Occipital lobe (tissue), 1 donor: ENCODE measurements at regions not wholly inside any gene's neighbourhood (a gene's known extent, or its start where the extent isn't known, plus 50 kb on each side); places are given as distances from the start of the nearest gene placed in this dataset.

Experiments
- DNase-seq: peaks from one replicate; lab custom pipeline; 2025; lab: John Stamatoyannopoulos, UW

DNA sequence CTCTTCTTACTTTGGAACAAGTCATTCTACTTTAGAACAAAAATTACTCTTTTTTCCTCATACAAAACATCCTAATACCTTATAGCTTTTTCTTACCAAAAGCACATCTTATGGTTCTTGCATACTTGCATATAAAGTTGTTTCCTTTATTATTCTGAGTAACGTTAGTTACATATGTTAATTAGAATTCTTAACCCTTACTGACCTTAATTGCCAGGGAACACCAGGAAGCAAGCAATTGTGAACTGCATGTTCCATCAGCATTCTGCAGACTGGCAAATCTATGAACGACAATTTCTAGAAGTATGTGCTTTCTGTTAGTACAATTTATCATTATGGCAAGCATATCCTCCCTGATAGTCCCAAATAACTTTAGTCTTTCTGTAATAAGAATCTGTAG, 831.0 kb downstream of the C6orf118 start:
- DNase-seq = no peak

DNA sequence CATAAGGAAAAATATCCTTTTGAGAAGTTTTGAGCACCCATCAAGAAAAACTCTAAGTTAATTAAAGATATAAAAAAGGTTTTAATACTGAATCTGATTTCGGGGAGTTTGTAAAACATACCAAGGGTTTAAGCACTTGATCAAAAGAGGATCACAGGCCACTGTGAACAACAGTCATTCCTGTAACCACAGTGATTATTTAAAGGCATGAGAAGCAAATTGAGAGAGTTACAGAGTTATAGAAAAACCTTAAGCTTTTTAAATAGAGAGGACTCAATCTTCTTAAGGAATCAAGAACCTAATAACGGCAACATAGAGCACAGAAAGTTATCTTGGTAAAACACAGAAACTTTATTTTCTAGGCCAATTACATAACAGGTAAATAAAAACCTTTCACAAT, 831.6 kb downstream of the C6orf118 start:
- DNase-seq = no peak

DNA sequence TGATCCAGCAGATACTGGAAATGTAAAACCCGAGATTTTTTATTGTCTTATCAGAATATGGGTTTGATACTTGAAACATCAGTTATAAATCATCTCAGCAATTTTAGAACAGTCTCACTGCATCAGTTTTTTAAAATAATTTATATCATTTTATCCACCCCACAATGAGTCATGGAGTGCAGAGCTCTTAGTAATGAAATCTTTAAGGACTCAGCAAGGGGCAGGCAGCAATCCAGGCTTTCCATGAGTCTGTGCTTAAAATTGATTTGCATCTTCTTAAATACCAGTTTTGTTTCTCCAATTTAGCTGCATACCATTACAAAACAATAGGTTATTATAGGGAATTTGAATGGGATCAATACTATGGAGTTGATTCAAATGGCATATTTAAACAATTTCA, 832.3 kb downstream of the C6orf118 start:
- no peak for DNase-seq

DNA sequence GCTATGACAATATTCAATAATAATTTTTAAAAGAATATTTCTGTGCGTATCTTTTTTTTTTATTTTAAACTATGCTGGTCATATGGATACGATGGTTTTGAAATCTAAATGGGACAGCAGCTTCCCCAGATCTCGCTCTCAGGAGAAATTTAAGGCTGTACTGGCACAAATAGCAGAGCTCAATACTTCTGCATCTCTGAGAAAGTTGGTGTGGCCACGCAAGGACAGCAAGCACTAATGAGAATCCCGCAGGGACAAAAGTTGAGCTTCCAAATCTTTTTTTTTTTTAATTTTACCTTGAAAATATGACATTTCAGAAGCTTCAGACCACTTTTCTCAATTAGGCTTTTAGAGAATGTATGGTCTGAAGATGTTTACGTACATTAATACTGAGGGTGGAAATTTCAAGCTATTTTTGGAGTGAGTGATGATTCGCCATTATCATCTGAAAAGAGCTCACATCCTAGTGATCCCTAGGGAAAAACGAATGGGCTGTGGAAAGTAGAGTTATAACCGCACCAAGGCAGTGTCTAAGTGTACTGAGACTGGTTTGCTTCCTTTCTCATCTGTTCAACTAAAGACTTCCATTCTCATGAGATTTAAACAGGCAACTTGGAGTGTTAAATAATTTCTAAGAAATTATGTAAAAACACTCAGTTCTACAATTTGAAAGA, 840.0 kb downstream of the C6orf118 start:
- DNase-seq = no peak

DNA sequence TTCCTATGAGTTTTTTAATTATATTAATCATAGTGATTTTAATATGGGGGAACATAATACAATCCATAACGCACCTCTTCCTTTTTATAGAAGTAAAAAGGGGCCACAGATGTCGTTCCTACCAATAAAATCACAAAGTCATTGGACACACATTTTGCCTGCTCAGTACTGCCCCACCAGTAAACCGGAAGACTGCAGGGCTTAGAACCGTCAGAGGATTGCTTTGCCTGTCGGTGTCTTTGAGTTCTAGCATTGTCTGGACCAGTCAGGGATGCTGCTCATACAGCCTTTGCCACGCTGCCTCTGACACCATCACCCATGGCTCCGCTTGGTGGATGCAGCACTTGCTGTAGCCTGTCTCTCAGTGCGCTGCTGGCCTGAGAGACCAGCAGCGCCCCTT, 853.6 kb downstream of the C6orf118 start:
- DNase-seq = no peak

DNA sequence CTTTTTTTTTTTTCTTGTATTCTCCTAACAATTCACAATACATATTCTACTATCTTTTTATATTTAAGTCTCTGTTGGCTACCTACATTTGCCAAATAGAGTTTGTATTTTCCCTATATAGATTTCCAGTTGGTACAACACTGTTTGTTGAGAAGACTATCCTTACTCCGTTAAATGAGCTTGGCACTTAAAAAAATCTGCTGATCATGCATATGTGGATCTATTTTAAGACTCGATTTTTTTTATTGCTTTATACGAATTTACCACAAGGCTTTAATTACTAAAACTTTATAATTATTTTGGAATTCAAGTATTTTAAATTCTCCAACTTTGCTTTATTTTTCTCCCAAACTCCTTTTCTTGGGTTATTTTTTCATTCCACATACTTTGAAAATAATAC, 855.6 kb downstream of the C6orf118 start:
- DNase-seq = no peak

DNA sequence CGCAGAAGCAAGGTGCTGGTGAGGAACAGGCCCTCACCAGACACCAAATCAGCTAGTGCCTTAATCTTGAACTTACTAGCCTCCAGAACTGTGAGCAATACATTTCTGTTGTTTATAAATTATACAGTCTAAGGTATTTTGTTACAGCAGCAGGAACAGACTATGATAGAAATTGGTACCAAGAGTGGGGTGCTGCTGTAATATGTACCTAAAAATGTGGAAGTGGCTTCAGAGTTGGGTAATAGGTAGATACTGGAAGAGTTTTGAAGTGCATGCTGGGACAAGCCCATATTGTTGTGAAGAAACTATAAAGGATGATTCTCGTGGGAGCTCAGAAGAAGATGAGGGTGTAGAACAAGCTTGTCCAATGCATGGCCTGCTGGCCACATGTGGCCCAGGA, 866.8 kb downstream of the C6orf118 start:
- DNase-seq = no peak

DNA sequence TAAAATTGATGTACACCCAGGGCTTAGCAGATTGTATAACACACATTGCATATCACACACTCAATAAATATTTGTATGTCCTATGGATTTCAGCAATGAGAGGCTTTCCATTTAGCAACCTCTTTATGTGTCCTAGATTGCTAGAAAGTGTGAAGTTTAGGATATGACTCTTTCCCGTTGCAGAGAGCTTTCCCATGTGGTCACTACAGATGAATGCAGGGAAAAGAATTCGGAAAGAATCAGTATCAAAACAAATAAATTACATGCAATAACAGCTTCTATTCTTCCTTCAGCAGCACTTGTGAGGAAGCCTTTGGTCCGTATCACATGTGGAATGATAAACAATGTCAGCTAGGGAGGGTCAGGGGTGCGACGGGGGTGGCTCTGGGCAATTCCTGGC, 870.1 kb downstream of the C6orf118 start:
- DNase-seq = no peak

DNA sequence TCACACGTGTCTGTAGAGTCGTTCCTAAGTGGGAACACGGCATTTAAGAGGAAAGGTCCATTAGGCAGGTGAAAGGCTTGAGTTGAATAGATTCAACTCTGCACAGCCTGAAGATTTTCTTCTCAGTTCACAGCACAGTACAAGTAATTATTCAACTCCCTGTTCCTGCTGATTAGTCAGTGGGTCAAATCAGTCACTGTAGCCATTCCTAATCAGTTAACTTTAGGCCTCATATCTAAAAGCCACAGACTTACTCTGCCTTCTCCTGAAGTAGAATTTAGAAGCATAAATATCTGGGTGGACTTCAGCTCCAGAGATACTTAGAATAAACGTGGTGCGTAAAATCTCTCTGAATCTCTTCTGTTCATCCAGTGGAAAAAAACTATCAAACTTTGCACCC, 872.4 kb downstream of the C6orf118 start:
- DNase-seq = no peak

DNA sequence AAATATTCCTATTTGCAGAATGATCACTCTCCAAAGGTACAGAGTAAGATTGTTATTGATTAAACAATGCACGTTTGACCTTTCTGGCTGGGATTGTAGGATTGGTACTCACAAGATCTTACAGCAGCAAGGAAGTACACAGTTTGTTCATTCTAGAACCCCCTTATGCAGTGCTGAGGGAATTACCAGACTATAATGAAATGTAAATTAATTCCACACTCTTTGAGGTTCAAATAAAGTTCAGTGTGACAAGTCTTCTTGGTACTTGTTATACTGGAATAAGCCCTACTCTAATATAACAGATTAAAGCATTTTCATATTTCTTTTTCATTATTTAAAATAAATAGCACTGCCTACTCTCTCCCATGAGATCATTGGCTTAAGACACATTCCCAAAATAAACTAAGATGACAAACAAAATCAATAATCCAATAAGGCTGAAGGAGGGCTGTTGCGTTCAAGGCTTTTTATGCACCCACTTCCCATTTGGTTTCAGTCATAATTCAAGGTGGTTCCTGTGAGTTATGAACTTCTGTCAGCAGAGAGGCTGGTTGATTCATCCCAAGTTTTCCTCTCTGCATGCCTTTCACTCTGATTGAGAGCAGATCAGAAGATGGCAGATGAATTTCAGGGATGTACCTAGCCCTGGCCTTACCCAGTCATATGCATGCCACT, 881.5 kb downstream of the C6orf118 start:
- no peak for DNase-seq

DNA sequence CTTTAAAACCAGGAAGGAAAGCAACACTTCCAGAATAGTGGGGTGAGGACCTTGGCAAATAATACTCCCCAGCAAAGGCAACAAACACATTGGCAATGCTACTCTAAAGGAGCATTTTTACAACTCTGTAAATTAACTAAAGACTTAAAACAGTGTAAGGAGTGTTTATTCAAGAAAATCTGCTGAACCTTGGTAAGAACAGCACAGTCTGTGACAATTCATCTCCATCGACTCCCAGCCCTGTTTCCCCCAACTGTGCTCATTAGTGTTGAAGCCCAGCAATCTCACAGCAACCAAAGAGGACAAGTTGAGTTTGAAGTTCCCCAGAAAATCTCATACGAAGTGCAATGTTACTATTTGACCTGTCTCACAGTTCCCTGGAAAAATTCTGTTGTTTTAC, 884.9 kb downstream of the C6orf118 start:
- no peak for DNase-seq

DNA sequence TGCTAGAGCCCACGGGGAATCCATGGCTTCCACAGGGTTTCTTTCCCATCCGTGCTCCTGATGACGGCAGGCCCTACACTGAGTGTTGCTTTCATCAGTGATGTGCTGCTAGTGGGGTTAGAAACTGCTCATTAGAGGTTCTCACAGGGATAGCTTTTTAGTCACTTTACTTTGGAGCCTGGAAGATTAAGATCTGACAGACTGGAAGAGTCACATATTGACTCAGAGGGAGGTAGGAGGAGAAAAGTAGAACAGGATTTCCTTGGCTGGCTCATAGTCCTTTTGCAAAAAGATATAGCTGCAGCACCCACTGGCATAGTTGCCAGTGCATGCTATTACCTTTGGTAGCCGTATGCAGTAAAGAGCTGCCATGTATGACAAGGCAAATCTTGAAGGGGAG, 890.3 kb downstream of the C6orf118 start:
- no peak for DNase-seq

DNA sequence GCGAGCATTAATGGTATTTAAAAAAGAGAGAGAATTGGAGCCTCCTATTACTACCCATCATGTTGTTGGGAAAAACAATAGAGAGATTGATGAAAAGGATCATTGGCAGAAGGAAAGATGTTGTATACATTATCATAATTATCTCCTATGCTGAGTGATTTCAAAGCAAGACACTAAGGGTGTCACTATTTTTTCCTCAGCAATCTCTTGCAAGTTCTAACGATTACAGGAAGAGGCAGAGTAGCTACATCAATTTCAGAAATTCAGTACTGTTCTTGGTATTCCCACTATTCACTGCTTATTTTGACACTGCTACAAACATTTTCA, 891.2 kb downstream of the C6orf118 start:
- DNase-seq = no peak

DNA sequence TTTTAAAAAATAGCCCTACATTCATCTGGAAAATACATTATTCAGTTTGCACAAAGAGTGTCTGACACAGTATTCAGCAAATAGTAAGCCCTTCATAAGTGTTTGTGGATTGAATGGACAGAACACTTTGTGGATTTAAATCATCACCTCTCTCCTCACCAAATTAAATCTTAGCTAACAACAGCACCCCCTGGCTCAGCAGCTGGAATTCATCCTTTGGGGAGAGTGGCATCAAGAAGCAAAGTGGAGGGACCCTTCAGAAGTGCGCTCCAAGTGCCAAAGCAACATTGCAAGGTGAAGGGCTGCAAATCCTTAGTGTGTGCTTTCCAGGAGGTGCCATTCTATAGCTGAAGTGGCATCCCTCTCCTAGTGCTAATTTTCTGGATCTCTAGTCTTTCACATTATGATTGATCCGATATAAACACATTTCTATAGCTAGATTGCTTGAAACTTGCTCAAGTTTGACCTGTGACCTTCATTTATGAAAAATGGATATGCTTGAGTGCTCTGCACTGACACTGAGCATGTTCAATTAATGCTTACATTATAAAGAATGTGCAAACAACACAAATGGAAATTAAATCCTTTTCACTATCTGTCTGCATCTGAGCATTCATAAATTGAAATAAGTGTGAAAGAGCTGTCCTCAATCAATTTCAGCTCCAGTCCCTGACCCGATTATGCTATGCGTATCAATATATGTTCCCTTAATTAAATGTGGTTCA, 891.7 kb downstream of the C6orf118 start:
- DNase-seq = no peak

DNA sequence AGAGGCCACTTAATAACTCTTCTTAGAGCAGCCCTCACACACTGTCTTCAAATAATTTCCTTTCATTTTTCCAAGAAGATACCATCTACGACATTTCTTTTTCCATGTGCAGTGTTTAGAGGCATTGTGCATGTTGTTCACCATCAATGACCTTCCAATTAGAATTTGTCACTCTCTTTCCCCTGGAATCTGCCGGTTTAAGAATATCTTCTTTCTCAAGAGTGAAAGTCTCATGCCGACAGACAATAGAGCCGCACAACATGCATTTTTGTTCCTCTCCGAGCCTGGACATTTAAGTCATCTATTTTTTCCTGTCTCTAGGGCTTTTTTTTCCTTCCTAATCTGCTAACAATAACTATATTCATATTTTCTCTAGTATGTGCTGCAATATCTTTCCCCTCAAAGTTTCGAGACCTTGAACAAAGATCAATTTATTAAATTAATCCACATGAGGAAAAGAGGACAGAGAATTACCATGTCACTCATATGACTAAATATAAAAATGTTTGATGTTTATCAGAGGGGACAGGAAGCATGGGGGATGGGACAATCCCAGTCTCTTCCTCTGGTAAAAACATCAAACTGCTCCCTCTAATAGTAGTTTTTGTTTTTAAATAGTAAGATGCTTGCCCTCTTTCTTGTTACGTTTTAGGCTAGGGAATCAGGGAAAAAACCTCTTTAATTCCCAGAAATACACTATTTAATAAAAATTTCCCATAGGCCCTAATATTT, 893.4 kb downstream of the C6orf118 start:
- no peak for DNase-seq

DNA sequence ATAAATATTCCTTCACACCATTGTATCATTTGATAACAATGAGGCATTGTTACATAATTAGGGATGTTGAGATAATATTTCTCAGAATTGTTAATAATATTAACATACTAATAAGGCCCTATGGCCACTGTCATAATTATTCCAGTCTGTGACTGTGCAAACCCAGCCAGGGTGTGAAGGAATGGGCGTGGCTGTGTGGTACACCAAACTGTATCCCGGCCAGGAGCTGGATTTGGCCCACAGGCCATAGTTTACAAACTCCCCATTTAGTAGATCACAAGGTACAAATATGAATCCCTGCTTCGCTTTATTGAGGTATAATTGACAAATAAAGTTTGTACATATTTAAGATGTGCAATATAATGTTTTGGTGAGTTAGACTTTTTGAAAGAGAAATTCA, 894.7 kb downstream of the C6orf118 start:
- DNase-seq = no peak

DNA sequence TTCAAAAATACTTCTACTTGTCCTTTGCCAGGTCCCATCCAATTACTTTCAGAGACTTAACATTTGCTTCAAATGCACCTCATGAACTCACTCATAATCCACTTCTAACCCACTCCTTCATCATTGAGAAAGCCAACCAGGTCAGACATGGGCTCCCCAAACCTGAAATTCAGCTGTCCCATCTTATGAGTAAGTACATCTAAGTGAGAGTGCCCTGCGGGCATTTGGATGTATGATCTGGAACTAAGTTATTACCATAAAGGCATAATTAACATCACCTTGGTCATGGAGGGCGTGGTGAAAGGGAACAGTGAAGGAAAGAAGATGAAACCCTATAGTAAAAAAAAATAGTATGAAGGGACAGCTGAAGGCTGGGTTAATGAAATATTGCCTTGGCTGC, 896.8 kb downstream of the C6orf118 start:
- DNase-seq = no peak

DNA sequence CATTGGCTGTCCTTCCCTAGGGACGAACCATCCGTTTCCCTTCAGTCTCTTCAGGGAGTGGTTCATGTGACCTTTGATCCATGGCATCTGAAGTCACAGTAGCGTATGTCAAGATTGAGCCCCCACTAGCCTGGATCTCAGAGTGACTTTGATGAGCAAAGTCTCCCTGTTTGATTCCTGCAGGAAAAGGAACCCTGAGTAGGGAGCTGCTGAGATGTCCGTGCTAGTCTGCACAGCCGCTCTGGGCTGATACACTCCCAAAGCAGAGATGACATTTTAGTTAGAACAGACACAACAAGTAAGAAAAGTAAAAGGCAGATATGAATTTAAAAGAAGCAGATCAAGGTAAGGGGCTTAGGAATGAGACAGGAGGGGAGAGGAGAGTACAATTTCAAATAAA, 899.4 kb downstream of the C6orf118 start:
- DNase-seq = no peak

DNA sequence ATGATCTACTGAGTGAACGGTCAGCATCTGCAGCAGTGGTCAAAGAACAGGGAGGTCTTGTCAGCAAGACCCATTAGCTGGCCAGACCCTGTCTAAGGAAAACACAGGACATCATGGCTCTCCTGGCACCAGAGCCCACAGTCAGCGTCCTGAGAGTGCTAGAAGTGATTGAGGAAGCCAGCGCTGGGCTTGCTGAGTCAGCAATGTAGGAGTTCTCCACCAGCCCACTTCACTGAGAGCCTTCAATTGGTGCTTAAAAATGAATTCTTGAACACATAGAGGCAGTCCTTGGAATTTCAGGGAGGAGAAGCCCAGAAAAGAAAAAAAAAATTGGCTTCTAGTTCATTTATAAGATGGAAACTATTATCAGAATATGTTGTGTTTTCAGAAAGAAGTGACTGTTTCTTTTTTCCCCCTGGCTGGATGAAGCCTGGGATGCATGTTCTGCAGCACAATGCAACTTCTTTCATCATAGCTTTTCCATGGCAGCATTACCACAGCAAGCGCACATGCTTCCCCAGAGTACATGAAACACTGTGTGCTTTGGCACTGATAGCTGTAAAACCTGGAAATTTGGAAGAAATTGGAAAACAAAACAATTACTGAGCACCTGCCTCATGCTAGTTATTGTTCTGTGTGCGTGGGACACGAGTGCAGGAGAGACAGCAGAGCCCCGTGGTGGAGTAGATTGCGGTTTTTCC, 899.9 kb downstream of the C6orf118 start:
- DNase-seq = no peak

DNA sequence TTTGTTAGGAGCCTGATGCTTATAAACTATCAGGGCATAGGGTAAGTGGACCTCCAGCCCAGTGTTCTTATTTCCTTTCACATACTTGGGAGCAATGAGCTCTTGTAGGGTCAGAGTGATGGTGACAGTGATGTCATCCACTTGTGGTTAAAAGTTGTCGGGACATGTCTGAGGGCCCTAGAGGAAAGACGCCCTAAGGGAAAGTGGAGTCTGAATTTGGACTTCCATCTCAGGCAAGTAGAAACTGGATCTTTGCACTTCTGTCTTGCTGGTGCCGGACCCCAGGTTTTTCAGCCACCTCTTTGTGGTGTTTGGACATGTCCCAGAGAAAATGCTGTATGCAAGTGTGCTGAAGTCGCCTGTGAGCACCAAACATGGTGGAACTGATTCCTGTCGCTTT, 900.5 kb downstream of the C6orf118 start:
- no peak for DNase-seq

DNA sequence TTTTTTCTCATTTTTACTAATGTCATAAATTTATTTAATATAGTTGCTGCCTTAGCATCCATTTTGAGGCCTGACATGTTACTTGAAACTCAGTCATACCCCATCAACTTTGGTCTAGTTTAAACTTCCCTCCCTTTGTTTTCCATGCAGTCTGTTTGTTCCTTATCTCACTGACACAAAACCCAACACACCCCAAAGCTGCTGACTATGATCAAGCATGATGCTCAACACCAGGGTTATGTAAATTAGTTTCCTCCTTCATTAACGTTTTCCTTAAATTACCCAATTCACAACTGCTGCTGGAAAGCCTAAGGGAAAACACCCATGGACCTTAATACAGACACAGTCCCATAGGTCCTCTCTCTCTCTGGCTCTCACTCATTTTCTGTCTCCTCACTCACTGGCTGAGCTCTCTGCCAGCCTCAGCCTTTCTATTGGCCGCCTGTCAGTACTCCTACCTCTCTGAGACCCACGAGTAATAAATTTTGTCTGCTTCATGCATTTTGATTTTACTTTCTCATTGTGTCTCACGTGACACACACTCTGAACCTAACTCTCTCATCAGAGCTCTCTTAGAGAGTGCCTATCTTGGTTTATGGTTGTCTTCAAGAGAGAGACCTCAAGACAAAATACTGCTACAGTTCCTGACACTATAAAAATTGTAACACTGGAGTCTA, 904.5 kb downstream of the C6orf118 start:
- DNase-seq = no peak
